COLO829 (cell line): ENCODE measurements at regions not wholly inside any gene's neighbourhood (a gene's known extent, or its start where the extent isn't known, plus 50 kb on each side); places are given as distances from the start of the nearest gene placed in this dataset.

Experiments used
- DNase-seq: peaks from one replicate; pipeline ENCODE4 v3.0.0; 2012; ENCODE audit warnings: low spot score

DNA sequence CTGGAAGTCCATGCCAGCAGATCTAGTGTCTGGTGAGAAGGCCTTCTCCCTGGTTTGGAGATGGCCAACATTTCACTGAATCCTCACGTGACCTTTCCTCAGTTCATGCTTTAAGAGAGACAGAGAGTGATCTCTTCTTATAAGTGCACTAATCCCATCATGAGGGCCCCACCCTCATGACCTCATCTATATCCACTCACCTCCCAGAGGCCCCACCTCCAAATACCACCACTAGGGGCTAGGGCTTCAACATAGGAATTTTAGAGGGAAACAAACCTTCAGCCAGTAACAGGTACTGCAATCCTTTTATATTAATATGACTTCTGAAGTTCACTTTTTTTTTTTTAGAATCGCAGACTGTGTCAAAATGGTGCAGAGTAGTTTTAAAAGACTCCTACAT lies 496.9 kb upstream of the ADAMTS16 start:
- DNase-seq = no peak

DNA sequence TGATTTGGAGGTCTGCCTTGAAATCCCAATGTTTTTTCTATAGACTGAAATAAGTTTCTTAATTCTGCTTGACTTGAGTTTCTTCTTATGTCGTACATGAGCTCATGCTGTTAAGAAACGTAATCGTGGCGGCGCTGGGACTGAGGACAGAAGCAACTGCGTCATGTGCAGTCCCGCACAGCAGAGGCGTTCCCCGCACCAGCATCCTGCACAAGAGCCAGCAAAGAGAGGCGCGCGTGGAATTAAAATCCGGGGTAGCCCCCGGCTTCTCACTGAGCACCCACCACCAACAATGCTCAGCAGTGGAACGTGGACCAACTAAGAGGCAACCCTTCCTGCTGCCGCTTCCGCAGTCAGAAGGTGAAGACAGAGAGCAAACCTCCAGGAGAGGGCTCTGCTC lies 496.2 kb upstream of the ADAMTS16 start:
- no peak for DNase-seq

DNA sequence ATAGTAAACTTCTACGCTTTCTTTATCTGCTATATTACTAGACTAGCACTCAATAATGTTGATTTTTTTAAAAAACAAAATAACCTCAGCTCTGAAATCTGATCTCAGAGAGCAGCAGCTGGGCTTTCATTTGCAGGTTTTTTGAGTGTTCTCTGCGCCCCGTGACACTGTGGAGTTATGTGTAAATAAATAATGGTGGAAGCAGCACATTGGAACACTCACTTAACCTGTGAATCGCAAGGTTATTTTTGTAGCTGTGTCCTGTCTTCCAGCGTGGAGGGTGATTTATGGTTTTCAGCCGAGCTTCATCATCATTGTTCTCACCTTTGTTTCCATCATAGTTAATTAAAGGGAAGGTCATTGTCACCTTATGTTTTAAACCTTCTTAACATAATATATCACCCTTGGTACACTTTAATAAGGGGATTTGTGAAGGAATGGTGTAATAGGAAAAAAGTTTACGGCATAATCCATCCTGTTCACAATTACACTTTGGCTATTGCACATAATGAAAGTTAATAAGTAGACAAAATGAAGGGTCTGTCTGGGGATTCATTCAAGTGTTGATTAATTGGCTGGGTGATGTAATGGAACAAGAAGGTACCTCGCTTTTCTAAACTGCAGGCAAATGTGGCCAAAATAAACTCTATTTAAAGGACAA lies 493.3 kb upstream of the ADAMTS16 start:
- no peak for DNase-seq

DNA sequence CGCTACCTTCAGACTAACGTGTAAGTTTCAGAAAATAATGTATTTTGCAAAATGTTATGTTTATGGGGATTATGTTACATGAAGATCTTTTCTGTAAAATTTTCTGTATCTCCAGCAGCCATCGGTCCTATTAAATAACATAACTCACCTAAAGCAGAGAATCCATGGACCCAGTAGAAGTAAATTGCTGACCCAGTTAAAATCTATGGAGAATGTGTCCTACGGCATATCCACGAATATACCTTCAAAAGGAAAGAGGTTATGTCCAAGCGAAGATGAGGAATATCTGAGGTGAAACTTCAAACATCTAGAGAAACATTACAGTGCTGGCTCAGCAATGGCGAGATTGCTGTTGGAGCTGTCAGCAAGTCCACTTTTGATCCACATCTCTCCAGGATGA lies 492.2 kb upstream of the ADAMTS16 start:
- no peak for DNase-seq

DNA sequence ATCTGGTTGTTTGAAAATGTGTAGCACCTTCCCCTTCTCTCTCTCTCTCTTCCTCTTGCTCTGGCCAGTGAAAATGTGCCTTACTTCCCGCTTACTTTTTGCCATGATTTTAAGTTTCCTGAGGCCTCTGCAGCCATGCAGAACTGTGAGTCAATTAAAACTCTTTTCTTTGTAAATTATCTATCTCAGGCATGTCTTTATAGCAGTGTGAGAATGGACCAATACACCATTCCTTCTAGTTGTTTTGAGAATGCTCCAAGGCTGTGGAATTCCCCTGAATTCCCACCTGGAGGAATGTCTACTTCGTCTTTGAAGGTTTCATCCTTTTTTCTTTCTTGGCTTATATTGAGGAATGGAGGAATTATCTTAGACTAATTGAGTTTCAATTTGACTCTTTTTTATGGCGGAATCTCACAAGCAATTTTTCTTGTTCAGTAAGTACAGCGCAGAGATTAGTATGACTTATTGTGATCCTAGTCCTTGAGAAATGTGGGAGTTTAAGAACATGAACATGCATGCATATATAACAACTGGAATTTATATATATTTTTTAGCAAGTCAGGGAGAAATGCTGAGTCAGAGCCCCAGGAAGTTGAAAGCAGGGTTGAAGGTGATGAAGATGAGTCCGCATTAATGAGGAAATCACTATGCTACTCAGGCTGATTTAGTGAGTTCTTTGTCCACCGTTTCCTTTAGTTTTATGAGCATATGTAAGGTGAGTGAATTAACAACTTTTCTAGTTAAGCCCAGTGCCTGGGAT lies 488.1 kb upstream of the ADAMTS16 start:
- DNase-seq = no peak

DNA sequence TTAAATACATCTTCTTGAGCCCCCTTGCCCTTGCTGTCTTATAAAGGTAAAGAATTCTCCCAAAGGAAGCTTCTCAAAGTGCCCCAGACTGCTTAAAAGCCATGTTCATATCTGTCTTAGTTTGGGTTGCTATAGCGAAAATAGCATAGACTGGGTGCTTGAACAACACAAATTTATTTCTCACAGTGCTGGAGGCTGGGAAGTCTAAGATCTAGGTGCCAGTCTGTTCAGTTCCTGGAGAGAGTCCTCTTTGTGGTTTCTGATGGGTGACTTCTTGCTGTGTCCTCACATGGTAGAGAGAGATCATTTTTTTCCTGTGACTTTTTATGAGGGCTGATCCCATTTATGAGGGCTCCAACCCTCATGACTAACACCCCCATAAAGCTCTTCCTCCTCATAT lies 486.7 kb upstream of the ADAMTS16 start:
- DNase-seq = no peak

DNA sequence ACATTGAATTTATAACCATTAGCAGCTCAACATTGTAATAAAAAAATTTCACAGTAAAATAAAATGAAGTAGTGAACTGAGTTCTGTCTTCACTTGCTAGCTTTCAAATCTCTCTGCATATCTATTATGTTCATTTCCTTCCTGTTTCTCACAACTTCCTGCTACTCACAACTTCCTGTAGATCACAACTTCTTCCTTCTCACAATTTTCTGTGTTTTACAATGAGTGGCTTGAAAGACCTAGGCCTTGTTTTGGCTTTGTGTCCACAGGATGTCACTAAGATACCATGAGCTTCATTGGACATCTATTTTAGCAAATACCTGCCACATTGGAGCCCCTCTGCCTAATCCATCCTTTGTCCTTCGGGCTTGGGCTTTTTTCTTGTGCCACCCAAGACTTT lies 480.3 kb upstream of the ADAMTS16 start:
- no peak for DNase-seq

DNA sequence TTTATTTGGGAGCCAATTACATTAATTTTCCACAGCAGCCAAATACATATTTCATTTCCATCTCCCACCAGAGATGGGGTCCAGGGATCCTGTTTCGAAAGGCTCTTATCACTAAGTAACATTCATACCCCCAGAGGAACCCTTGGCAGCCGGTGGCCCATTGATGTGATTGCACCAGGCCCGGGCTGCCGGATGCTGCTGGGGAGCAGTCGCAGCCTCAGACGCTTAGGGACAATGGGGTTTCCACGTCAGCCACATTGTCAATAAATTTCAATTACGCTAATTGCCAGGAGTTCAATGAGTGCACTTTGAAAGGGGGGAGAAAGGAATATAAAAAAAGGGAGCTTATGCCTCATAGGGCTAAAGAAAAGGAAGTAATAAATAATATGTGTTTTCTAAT lies 478.8 kb upstream of the ADAMTS16 start:
- no peak for DNase-seq

DNA sequence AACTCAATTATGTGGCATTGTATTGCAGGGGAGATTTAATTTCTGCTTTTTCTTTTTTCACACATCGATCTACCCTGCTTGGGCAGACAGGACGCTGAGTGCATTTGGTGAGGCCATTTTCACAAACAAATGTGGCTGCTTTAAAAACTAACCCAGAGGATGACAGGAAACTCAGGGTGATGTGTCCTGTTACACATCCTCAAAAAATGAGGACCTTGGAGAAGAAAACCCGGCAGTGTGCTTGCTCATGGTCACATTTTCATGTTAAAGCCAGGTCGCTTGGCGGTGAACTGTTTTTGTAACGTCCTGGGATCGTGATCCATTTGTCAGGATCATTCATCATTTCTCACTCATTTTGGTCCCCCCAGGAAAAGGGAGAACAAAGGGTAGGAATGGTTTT lies 478.3 kb upstream of the ADAMTS16 start:
- DNase-seq = no peak

DNA sequence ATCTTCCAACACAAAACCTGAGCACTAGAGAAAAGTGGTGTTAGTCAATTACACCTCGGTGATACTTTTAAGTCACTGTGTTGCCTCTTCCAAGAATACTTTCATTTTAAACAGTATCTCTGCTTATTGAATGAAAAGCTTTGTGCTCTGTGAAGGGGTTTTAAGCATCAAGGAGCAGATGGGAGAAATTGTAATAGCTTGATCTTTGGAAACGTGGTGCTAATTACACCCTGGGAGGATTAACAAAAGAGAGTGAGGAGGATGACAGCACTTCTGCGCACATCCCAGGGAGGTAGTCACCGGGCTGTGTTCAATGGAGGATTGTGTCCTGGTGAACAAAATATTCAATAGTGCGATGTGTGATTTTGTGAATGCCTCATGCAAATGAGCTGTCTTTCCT lies 477.4 kb upstream of the ADAMTS16 start:
- DNase-seq = no peak

DNA sequence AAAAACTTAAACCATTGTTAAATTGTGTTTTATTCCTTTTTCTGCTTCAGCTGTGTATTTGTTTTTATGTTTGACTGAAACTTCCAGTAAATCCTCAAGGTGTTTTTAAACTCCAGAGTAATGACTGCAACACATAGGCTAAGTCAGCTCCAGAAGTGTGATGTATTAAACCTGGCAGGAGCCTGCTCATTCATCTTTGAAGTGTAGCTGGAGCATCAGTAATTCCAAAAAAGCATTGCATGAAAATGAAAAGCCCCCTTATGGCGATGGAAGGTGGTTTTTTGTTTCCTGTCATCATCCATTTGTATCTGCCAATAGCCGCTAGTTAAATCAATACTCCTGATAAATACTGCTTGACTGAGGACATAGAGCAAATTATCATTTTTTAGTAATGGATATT lies 474.2 kb upstream of the ADAMTS16 start:
- DNase-seq = no peak

DNA sequence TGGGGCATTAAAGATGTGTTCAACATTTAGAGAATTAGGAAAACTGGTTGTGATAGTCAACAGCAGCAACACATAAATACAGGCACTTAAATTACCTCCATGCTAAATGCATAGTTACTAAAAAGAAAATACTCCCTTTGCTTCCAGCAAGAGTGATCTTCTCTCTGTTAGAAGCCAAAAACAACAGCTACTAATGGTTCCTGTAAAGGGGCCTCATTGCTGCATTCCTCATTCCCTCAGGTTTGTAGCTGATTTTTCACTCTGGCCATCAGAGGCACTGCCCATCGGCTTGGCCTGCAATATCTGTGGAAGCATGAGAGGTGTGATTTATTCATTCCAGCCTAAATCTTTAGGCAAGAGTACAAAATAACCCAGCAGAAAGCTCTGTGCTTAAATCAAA lies 466.0 kb upstream of the ADAMTS16 start:
- DNase-seq = no peak

DNA sequence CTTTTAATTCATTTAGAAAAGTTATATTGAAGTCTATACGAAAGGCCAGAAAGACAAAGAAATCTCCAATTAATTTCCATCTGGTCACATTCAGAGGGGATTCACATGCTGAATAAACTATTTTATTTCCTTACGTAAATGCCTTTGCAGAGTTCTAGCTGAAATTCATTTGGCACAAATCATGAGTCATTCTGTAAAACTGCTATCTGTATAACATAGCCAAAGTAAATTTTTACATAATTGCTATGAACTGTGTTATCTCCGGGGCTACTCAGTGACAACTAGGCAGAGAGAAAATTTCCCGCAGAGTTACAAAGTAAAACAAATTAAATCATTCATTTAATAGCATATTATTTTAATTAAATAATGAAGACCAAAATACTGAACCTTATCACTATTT lies 463.2 kb upstream of the ADAMTS16 start:
- DNase-seq = no peak

DNA sequence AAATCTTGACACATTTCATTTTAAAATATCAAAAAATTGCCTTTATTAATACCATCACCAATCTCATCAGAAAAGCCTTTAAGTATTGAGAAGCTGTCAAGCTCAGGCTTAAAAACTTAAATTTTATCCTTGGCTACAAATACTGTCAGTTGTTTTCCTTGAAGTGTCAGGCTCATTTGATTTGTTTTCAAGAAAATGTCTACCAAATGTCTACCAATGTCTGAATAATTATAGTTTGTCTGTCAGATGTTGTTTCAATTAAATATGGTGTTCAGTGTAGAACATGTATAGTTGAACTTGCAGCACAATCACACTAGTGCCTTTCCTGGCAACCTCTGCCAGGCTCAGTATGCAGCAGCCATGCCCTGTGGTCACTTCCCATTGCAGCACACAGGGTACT lies 455.2 kb upstream of the ADAMTS16 start:
- DNase-seq = no peak

DNA sequence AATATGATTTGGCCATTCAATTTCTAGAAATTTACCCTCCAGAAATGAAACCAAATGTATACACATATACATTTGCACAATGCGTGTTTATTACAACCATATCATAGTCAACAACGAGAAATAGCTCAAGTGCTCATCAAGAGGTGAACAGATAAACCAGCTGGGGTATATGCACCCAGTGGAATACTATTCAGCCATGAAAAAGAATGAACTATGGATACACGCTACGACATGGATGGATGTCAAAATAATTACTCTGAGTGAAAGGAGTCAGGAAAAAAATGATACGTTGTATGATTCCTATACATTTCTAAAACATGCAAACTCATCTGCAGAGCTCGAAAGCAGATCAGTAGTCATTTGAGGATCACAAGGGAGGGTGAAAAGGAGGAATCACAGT lies 441.5 kb upstream of the ADAMTS16 start:
- DNase-seq = no peak

DNA sequence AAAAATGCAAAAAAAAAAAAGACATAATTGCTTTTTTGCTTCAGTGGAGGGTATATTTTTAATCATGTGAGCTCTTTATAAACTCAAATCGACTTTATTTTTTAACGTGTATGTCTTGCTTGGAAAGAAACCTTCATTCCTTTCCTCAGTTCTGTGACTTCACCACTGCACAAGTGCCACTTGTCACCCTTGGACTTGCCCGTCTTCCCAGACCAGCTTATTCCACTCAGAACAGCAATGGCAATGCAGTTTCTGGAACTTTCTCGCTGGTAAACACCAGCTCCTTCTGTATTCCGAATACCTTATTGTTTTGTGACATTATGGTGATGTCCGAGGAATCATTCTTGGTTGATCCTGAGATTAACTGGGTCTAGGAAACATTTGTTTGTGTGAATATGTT lies 440.5 kb upstream of the ADAMTS16 start:
- no peak for DNase-seq

DNA sequence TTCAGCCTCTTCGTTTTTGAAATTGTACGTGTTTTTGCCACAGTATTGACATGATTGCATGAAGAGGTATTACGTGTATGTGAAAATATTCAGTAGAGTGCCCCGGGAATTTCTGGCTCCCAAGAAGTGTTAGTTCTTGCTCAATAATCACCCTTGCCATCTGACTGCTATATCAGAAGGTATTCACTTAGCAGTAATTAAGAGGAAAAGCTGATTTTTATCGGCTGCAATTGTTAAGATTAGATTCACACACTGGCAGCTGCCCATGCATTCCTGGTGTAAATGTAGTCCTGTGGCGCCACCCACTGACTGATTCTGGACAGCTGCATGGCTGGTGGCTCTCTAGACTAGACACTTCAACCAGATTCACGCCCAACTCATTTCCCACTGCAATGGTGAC lies 440.1 kb upstream of the ADAMTS16 start:
- peak; percentile 30 for DNase-seq

DNA sequence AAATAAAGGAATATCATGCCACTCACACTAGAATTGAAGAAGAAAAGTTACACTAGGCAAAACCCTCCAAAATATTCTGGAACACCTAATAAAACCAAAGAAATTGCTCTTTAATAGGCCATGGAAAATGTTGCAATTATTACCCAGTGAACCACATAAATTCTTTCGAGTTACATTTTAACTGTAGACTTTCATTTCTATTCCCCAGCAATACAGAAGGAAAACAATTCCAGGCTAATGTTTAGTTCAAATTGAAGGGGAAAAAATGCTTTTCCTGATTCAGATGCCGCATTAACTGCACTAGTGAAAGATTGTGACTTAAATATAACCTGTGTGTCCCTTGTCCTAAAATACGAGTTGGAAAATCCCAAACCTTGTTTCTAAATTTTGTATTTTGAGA lies 439.3 kb upstream of the ADAMTS16 start:
- DNase-seq = no peak

DNA sequence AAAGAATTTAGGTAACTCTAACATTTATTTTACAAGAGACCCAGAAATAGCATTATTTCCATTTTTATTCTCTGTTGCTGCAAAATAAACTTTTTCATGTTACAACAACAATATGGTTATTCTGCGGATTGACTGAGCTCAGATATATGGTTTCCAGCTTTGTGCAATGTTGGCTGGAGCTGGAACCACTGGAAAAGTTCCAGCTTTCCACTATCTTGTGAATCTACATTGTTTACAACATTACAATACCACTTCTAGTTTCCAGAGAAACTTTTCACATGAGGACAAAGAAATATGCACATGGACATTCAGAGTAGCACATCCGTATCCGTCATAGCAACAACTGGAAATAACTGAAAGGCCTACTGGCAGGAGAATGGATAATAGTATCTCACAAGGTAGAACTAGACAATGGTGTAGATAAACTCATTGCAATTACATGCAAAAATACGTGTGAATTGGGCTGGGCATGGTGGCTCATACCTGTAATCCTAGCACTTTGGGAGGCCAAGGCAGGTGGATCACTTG lies 436.1 kb upstream of the ADAMTS16 start:
- DNase-seq = no peak

DNA sequence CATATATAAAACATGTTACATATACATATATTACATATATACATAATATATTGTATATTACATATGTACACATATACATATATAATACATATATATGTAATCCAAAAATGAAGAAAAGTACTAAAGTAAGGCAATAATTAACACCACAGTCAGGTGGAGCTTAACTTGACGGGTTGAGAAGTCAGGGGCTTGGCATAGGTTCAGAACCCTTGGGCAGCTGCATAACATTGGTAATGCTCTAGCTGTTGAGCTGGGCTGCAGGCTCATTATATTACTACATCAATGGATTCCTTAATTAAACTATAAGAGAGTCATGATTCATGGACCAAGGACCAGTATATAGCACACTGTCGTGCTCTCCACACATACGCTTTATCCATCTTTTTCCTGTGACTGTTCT lies 435.2 kb upstream of the ADAMTS16 start:
- DNase-seq = no peak

DNA sequence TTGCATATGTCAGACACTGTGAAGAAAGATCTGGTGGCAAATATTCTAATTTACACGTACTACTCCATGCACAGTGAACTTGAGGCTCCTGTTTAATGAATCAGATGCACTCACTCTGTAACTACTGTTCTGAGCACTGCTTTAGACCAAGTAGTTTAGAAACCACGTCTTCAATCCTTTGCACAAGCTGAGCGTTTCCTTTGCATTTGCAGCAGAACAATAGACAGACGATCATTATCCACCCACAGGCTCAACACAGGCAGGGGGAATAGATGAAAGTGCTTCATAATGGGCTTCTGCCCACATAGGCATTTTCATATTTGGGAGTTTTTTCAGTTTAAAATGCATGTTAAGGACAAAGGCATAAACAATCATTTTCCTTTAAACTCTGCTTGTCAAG lies 423.3 kb upstream of the ADAMTS16 start:
- DNase-seq = no peak

DNA sequence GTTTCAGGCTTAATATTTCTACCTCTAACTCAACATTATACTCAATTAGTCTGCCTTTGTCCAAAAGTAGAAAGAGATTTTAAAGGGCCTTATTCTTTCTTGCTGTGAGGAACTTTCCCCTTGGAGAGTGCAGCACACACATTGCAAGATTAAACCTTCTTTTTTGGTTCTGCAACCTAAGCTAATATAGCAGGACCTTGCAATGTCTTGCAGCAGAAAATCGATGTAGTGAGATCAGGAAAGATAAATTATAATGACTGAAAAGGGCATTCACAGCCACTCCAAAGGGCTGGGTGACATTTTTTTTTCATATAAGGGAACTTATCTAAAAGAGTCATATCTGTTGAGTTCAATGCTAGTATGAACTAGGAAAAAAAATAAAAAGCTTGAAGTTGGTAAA lies 422.7 kb upstream of the ADAMTS16 start:
- no peak for DNase-seq

DNA sequence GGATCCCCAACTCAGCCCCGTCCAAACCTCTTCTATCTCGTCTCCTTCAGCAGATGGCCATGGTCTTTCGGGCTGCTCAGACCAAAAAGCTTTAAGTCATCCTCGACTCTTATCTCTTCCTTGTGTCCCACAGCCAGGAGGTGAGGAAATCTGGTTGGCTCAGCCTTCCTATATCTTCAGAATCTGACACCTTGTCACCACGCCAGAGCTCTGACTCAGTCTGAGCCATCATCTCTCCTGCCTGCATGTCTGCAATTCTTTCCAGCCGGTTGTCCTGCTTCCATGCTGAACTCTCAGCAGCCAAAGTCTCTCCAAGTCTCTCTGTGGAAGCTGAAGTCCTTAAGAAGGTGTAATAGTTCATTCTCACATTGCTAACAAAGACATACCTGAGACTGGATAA lies 419.3 kb upstream of the ADAMTS16 start:
- DNase-seq = no peak

DNA sequence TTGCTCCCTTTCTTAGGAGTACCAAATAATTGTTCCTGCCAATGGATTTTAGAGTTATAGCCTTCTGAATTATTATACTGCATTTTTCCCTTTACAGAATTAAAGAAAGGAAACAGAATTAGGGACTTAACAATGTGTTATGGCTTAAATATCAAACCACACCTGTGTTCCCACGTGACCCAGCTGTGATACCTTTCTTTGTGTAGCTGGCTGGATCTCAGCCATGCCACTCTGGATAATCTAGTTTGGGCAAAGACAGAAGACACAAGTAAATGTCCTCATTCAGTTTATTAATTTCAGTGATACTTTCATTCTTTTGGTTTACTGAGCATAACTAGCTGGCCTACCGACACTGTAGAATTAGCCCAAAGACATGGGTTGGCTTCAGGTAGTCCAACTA lies 417.2 kb upstream of the ADAMTS16 start:
- no peak for DNase-seq
